SK-N-SH (cell line): ENCODE measurements at regions not wholly inside any gene's neighbourhood (a gene's known extent, or its start where the extent isn't known, plus 50 kb on each side); places are given as distances from the start of the nearest gene placed in this dataset.
A peak's percentile ranks its signal among the peaks of the same experiment; 100 is the strongest.

Experiments used
- CTCF ChIA-PET: fragments of 300-600, 350-600 bp; formaldehyde crosslinking; extraction: SDS; loops from one replicate; lab custom pipeline; 2021; lab: Yijun Ruan, JAX
- POLR2A ChIA-PET: fragments of 350-600 bp; sonication (Branson Sonifier 250); formaldehyde crosslinking; extraction: SDS; loops from one replicate; lab custom pipeline; 2020; ENCODE audit warnings: antibody characterized with exemption, inconsistent platforms; lab: Yijun Ruan, JAX
- DNase-seq: peaks from one replicate; pipeline ENCODE4 v3.0.0; 2012
- H2AFZ ChIP-seq: fragments of 200-600 bp; sonication (generic); 2 replicates; pipeline ENCODE4 v1.8.1; 2016; ENCODE audit warnings: antibody characterized with exemption, mild to moderate bottlenecking, low read depth
- H3F3A ChIP-seq: fragments of 200-600 bp; sonication (generic); replicated peaks from 2 replicates; pipeline ENCODE3; 2016; ENCODE audit warnings: antibody characterized with exemption, mild to moderate bottlenecking; ENCODE audit not compliant: insufficient read depth
- H3K27ac ChIP-seq, 2 experiments: fragments of 200-500 bp in 1 of 2; fragments of 200-600 bp in 1 of 2; sonication (Bioruptor generic) in 1 of 2; sonication (generic), shearing (Covaris generic) in 1 of 2; 2 replicates each; pipeline versions ENCODE4 v1.5.1 to v1.6.1; 2014 to 2016; ENCODE audit warnings: low read depth in 2 of 2, inconsistent platforms in 1 of 2, low read length in 1 of 2, mild to moderate bottlenecking in 1 of 2, mixed read lengths in 1 of 2
- H3K27me3 ChIP-seq: fragments of 200-600 bp; sonication (generic), shearing (Covaris generic); 2 replicates; pipeline ENCODE4 v1.6.1; 2016; ENCODE audit warnings: mixed run types; ENCODE audit not compliant: insufficient read depth
- H3K36me3 ChIP-seq, 2 experiments: fragments of 200-500 bp in 1 of 2; fragments of 200-600 bp in 1 of 2; sonication (Bioruptor generic) in 1 of 2; sonication (generic) in 1 of 2; replicated peaks in 1 of 2; 2 replicates each; pipeline versions ENCODE3 to v1.5.1; 2014 to 2016; ENCODE audit warnings: low read length in 1 of 2, mild to moderate bottlenecking in 1 of 2; ENCODE audit not compliant: insufficient read depth in 2 of 2, control insufficient read depth in 1 of 2
- H3K4me1 ChIP-seq, 2 experiments: fragments of 200-500 bp in 1 of 2; fragments of 200-600 bp in 1 of 2; sonication (Bioruptor generic) in 1 of 2; sonication (generic), shearing (Covaris generic) in 1 of 2; 2 replicates each; pipeline versions ENCODE4 v1.5.1 to v1.6.1; 2014 to 2016; ENCODE audit warnings: low read depth in 1 of 2, low read length in 1 of 2, mixed run types in 1 of 2; ENCODE audit not compliant: insufficient read depth in 2 of 2, control insufficient read depth in 1 of 2
- H3K4me2 ChIP-seq: fragments of 200-600 bp; sonication (generic), shearing (Covaris generic); 2 replicates; pipeline ENCODE4 v1.6.1; 2017; ENCODE audit warnings: mixed run types
- H3K4me3 ChIP-seq, 2 experiments: fragments of 200-500 bp in 1 of 2; fragments of 200-600 bp in 1 of 2; sonication (Bioruptor generic) in 1 of 2; sonication (generic), shearing (Covaris generic) in 1 of 2; 2 replicates each; pipeline versions ENCODE4 v1.5.1 to v1.8.1; 2014 to 2016; ENCODE audit warnings: low read depth in 2 of 2, inconsistent platforms in 1 of 2, low read length in 1 of 2, mild to moderate bottlenecking in 1 of 2, mixed read lengths in 1 of 2, moderate library complexity in 1 of 2
- H3K79me2 ChIP-seq: fragments of 200-600 bp; sonication (generic); 2 replicates; pipeline ENCODE4 v1.8.1; 2017; ENCODE audit warnings: mild to moderate bottlenecking; ENCODE audit not compliant: insufficient read depth
- H3K9ac ChIP-seq: fragments of 200-600 bp; sonication (generic); 2 replicates; pipeline ENCODE4 v1.6.1; 2017; ENCODE audit warnings: mixed run types
- H3K9me2 ChIP-seq: fragments of 200-600 bp; sonication (generic); 2 replicates; pipeline ENCODE4 v1.6.1; 2017; ENCODE audit warnings: mixed run types
- H3K9me3 ChIP-seq: fragments of 200-600 bp; sonication (generic); 2 replicates; pipeline ENCODE4 v1.6.1; 2017; ENCODE audit warnings: mixed run types, mild to moderate bottlenecking, moderate library complexity
- H4K20me1 ChIP-seq: fragments of 200-600 bp; sonication (generic); 2 replicates; pipeline ENCODE4 v1.6.1; 2017; ENCODE audit warnings: mild to moderate bottlenecking, mixed run types; ENCODE audit not compliant: insufficient read depth
- CTCF ChIP-seq: fragments of 200-600 bp; sonication (generic); IDR thresholded peaks from 2 replicates; pipeline ENCODE4 v1.6.1; 2017; ENCODE audit warnings: antibody characterized with exemption, mild to moderate bottlenecking, moderate library complexity
- EP300 ChIP-seq, 2 experiments: IDR thresholded peaks; 2 replicates each; pipeline versions ENCODE4 v1.4.0 to v1.6.1; 2012; ENCODE audit warnings: borderline replicate concordance in 1 of 2, low read depth in 1 of 2, low read length in 1 of 2
- FOSL2 ChIP-seq: IDR thresholded peaks from 2 replicates; pipeline ENCODE4 v1.4.0; 2012; ENCODE audit warnings: low read depth, mild to moderate bottlenecking, moderate library complexity, borderline replicate concordance
- JUND ChIP-seq: IDR thresholded peaks from 2 replicates; pipeline ENCODE4 v1.4.0; 2012
- MAX ChIP-seq: IDR thresholded peaks from 2 replicates; pipeline ENCODE4 v1.4.0; 2012; ENCODE audit warnings: low read depth
- MEF2A ChIP-seq: IDR thresholded peaks from 2 replicates; pipeline ENCODE4 v1.4.0; 2012; ENCODE audit warnings: low read depth, borderline replicate concordance
- NFIC ChIP-seq: IDR thresholded peaks from 2 replicates; pipeline ENCODE4 v1.4.0; 2012; ENCODE audit warnings: borderline replicate concordance
- PBX3 ChIP-seq: IDR thresholded peaks from 2 replicates; pipeline ENCODE4; 2012
- RXRA ChIP-seq: IDR thresholded peaks from 2 replicates; pipeline ENCODE4 v1.4.0; 2012; ENCODE audit warnings: low read depth, mild to moderate bottlenecking, borderline replicate concordance
- TAF1 ChIP-seq: IDR thresholded peaks from 2 replicates; pipeline ENCODE4 v1.6.1; 2012; ENCODE audit warnings: low read depth, mild to moderate bottlenecking, low read length, moderate library complexity, borderline replicate concordance
- TCF12 ChIP-seq: IDR thresholded peaks from 2 replicates; pipeline ENCODE4 v1.4.0; 2012
- TEAD4 ChIP-seq: IDR thresholded peaks from 2 replicates; pipeline ENCODE4 v1.4.0; 2012; ENCODE audit warnings: mild to moderate bottlenecking, borderline replicate concordance; ENCODE audit not compliant: insufficient read depth
- USF1 ChIP-seq: IDR thresholded peaks from 2 replicates; pipeline ENCODE4 v1.4.0; 2012; ENCODE audit warnings: low read depth, borderline replicate concordance
- USF2 ChIP-seq: fragments of 150-350 bp; IDR thresholded peaks from 2 replicates; pipeline ENCODE4 v1.6.1; 2017; ENCODE audit warnings: antibody characterized with exemption, low read length, low read depth, borderline replicate concordance
- WGBS: methylation state at CpG from one replicate; pipeline ENCODE4 v1.1.6; 2017; ENCODE audit warnings: low lambda C conversion rate; 5-methylcytosine and 5-hydroxymethylcytosine counted together

- no peak for TF ChIP-seq TAF1
Measured at GRCh38 chr15:36358094-36358493, 221.3 kb upstream of the CDIN1 start (continued).

GRCh38 chr15:36358523-36358922 is 220.9 kb upstream of the CDIN1 start:
- ChIA-PET CTCF (interaction anchor here (1.2 to 2.0 kb wide), 2 partner anchors 9 to 22 kb away, joined by 3 to 5 read pairs; no protein-coding TSS in a partner anchor), POLR2A (no interaction called here)
- Histone ChIP-seq H3F3A (peaks cover 42% of the 10 kb centered on the region), H3K9ac (peak overlapping the region; percentile 12; the same call in 1 of the 2 replicates), H3K9me3 (no peaks in the 10 kb centered on the region), H3K4me1 (peaks cover 15 to 39% of the 10 kb centered on the region in 2 experiments), H3K9me2 (no peaks in the 10 kb centered on the region), H3K4me2 (peak overlapping the region; percentile 69; the same call in 1 of the 2 replicates), H4K20me1 (no peaks in the 10 kb centered on the region), H2AFZ (no peak overlapping the region; the same call in 1 of the 2 replicates), H3K27me3 (no peaks in the 10 kb centered on the region), H3K4me3 (no peak overlapping the region), H3K36me3 (no peaks in the 10 kb centered on the region), H3K79me2 (no peaks in the 10 kb centered on the region), H3K27ac (peak overlapping the region; percentile 43 to 89)
- no peak for DNase-seq
- 14% methylated on average over 2 of the region's 2 CpGs for WGBS
- peak; percentile 62 for TF ChIP-seq TCF12
- peak; percentile 20; the same call in 1 of the 2 replicates for TF ChIP-seq RXRA
- TF ChIP-seq MEF2A: no peak
- no peak for TF ChIP-seq USF1
- 0 out of 2 replicates have a peak, but pooled peaks have one; percentile 18 for TF ChIP-seq CTCF
- TF ChIP-seq EP300 (IDR thresholded peaks at IDR 0.05; ENCODE audit: borderline replicate concordance in 1 of 2, low read depth in 1 of 2, low read length in 1 of 2): peak; percentile 61 to 80
- TF ChIP-seq PBX3: peak; percentile 94
- peak; percentile 33; the same call in 1 of the 2 replicates for TF ChIP-seq NFIC
- TF ChIP-seq USF2: no peak
- TF ChIP-seq MAX: no peak
- TF ChIP-seq JUND: peak; percentile 46
- TF ChIP-seq TEAD4: peak; percentile 39; the same call in 1 of the 2 replicates
- TF ChIP-seq FOSL2: peak; percentile 15; the same call in 1 of the 2 replicates
